PFSK-1 (cell line): ENCODE measurements at regions not wholly inside any gene's neighbourhood (a gene's known extent, or its start where the extent isn't known, plus 50 kb on each side); places are given as distances from the start of the nearest gene placed in this dataset.

ENCODE experiments used
- POLR2AphosphoS5 ChIP-seq: IDR thresholded peaks from 2 replicates; pipeline ENCODE4 v1.6.1; 2012; ENCODE audit warnings: low read depth, mild to moderate bottlenecking, control low read depth, low read length, moderate library complexity
- REST ChIP-seq, 2 experiments: IDR thresholded peaks; 2 replicates each; pipeline versions ENCODE4 v1.6.1 to v1.8.0; 2011 to 2012; ENCODE audit warnings: low read depth in 2 of 2, low read length in 2 of 2, control low read depth in 1 of 2, inconsistent platforms in 1 of 2, mild to moderate bottlenecking in 1 of 2, moderate library complexity in 1 of 2; ENCODE audit not compliant: insufficient read depth in 1 of 2
- SIN3A ChIP-seq: IDR thresholded peaks from 2 replicates; pipeline ENCODE4 v1.6.1; 2012; ENCODE audit warnings: mild to moderate bottlenecking, low read length, moderate library complexity, borderline replicate concordance; ENCODE audit not compliant: insufficient read depth
- TAF1 ChIP-seq: IDR thresholded peaks from 2 replicates; pipeline ENCODE4 v1.6.1; 2012; ENCODE audit warnings: low read length, control low read depth, borderline replicate concordance; ENCODE audit not compliant: insufficient read depth

DNA sequence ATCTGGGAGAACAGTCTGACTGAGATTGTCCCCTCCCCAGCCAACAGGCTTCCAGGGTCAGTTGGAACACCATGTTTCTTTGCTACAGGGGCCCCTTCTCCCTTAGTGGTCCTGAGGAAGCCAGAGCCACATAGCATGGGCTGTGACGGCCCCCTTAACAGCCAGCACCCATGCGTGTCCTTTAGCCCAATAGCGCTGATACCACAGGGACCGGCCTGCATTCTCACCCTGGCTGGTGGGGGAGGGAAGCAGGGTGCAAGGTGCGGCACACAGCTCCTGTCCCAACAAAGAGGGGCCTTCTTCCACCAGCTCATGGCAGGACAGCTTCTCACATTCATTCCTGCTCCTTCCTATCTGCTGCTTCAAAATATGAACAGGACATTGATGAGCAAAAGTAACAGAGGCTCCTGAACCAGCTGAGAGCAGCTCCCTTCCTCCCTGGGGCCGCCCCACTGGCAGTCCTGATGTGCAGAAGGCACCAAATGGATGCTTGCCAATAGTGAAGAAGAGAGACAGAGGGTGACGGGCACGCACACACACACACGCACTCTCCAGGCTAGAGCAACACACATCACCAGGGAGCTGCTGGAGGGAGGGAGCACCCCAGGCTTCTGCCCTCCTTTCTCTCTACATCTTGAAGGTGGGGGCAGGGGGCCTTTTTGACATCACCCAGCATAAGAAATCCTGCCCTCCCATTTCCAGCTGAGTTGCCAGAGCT lies 99.4 kb downstream of the CRYAA start:
- TF ChIP-seq POLR2AphosphoS5, result no peak
- no peak for TF ChIP-seq REST (IDR thresholded peaks at IDR 0.05; ENCODE audit: insufficient read depth in 1 of 2, low read depth in 2 of 2, low read length in 2 of 2)
- TF ChIP-seq SIN3A, result no peak
- TF ChIP-seq TAF1, result no peak
